HFF-Myc (cell line): ENCODE measurements at regions not wholly inside any gene's neighbourhood (a gene's known extent, or its start where the extent isn't known, plus 50 kb on each side); places are given as distances from the start of the nearest gene placed in this dataset.
A peak's percentile ranks its signal among the peaks of the same experiment; 100 is the strongest.

Experiments used
- DNase-seq: peaks from one replicate; pipeline ENCODE4 v3.0.0-alpha.2; 2011; ENCODE audit warnings: low read depth; ENCODE audit errors: extremely low read depth
- H3K4me3 ChIP-seq: replicated peaks from 2 replicates; pipeline ENCODE4 v1.5.1; 2011; ENCODE audit warnings: low read depth, mild to moderate bottlenecking, control low read depth, low read length
- TF ChIP-seq, protein P1 (sequence below): IDR thresholded peaks from 2 replicates; pipeline ENCODE4 v1.5.1; 2012; ENCODE audit warnings: mild to moderate bottlenecking, low read depth, low read length, control low read depth; ENCODE audit errors: missing control alignments

DNA sequence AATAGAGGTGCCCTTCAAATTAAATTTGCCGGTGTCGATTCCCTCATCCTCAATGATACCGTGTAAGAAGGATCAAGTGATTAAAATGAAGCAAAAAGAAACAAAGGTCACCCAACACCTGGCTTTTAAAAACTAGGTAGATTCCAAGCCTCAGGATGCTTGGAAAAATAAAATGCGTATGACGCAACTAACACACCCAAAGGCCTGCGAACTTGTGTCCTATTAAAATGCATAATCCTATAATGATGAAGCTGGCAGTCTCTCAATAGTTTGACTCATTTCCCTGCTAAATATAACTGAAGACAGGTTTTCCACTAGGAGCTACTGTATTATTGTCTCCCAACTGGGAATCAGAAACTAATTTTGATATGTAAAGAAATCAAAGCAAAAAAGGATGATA is 263.2 kb downstream of the DHX15 start:
- H3K4me3 ChIP-seq: no peak overlapping the region
- TF ChIP-seq, protein P1, sequence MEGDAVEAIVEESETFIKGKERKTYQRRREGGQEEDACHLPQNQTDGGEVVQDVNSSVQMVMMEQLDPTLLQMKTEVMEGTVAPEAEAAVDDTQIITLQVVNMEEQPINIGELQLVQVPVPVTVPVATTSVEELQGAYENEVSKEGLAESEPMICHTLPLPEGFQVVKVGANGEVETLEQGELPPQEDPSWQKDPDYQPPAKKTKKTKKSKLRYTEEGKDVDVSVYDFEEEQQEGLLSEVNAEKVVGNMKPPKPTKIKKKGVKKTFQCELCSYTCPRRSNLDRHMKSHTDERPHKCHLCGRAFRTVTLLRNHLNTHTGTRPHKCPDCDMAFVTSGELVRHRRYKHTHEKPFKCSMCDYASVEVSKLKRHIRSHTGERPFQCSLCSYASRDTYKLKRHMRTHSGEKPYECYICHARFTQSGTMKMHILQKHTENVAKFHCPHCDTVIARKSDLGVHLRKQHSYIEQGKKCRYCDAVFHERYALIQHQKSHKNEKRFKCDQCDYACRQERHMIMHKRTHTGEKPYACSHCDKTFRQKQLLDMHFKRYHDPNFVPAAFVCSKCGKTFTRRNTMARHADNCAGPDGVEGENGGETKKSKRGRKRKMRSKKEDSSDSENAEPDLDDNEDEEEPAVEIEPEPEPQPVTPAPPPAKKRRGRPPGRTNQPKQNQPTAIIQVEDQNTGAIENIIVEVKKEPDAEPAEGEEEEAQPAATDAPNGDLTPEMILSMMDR: no peak
- peak; percentile 14 for DNase-seq

DNA sequence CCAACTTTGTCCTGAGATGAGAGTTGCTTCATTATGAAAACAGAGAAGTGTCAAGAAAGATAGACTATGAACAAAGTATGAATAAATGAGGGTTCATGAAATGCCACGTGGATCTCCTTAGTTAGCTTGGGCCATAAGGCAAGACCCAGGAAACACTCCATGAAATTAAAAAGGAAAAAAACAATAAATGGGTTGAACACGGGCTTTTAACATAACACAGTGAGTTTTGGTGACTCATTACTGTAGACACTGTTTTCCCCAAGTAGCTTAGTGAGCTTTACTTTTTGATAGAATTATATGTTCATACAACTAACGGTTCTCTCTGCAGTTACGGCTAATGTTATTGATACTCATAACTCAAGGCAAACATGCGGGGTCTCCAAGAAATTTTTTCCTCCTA is 265.0 kb downstream of the DHX15 start:
- DNase-seq: no peak
- TF ChIP-seq, protein P1: no peak
- H3K4me3 ChIP-seq: no peak overlapping the region

DNA sequence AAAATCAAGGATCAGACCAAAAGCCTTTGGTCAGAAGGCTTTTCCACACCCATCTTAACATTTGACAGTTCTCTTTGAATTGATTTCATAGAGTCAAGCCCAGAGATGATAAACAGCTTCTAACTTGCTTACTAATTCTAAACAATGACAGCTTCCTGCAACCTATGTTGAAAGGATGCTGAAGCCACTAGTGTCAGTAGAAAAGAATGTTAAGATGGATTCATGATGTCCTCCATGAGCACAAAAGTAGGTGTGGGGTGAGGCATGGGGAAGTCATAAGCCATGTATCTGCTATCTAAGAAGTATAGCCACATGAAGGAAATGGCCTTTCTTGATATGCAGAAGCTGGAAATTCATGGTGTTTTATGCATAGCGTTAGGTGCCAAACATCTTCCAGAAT is 269.3 kb downstream of the DHX15 start:
- no peak overlapping the region for H3K4me3 ChIP-seq
- DNase-seq: no peak
- TF ChIP-seq, protein P1: no peak

DNA sequence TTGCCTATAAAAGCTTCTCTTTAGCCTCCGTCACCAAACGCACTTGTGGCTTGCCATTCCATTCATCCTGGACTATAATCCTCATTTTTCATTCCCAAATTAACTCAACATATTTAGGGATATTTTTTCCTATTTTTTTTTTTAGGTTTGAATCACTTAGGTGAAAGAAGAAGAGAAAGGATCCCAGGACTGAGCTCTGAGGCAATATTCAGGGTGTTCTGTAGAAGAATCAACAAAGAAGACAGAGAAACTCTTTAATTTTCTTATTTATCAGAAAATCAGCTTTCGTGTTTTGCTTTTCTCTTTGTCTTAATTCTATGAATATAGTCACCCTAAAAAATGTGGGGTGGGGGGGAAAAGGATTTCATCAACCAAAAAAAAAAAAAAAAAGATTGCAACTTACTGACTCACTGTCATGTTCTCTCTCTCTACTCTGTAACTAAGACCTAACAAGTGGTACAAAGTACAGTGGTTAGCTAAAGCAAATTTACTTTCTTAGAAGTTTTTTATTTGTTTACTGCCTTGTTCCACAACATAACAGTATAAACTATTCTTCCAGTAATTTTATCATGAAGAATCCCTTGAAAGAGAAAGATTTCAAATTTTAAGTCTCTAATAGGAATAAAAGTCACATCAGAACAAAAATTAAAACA is 272.0 kb downstream of the DHX15 start:
- no peak for DNase-seq
- TF ChIP-seq, protein P1: no peak
- H3K4me3 ChIP-seq: no peak overlapping the region

DNA sequence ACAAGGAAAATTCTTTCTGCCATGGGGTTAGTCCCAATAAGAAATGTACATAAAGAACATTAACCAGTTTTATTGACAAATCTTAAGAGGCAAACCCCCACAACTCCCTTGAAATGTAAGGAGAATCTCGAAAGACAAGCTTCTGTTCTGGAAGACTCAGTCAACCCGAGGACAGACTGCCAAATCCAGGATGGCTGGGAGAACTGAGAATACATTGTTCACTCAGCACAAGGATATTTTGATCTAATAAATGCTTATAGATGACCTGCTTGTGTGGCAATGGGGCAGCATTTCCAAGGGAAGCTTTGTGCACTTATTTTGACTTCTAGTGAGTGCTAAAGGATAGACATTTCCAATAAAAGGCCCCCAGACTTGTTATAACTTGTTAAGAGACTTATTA is 280.4 kb downstream of the DHX15 start:
- TF ChIP-seq, protein P1: no peak

DNA sequence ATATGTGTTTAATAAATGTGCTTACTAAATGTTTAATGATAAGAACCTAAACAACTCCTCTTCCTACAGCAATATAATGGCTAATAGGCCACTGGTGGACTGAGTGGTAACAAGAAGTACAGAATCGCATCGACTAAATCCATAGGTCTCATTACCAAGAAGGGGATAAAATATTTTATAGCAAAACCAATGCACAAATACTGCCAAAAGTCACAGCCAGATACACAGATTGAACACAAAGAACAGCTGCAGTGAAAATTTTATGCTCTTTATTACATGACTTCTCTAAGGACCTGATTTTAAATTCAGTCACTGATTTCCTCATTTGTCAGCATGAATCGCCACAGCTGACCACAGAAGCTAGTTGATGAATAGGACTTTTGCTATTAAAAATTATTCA is 285.4 kb downstream of the DHX15 start:
- H3K4me3 ChIP-seq: no peak overlapping the region
- no peak for DNase-seq
- TF ChIP-seq, protein P1: no peak

More for the DNA sequence above, 280.4 kb downstream of the DHX15 start:
- no peak overlapping the region for H3K4me3 ChIP-seq
- no peak for DNase-seq

DNA sequence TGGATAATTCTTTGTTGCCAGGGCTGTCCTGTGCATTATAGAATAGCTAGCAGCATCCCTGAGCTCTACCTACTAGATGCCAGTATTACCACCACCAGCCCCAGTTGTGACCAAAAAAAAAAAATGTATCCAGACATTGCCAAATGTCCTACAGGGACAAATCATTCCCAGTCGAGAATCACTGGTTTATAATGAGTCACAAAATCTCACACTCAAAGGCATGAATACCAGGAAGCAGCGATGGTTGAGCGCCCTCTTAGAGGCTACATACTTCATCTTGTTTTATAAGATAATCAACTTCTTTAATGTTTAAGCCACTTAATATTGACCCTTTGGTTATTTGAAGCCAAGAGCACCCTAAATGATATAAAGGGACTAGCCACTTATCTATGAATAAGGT is 297.3 kb downstream of the DHX15 start:
- no peak for DNase-seq
- no peak overlapping the region for H3K4me3 ChIP-seq
- TF ChIP-seq, protein P1: no peak
